HEK293 (cell line): ENCODE measurements at regions not wholly inside any gene's neighbourhood (a gene's known extent, or its start where the extent isn't known, plus 50 kb on each side); places are given as distances from the start of the nearest gene placed in this dataset.

Source experiments
- EGR2 ChIP-seq: fragments of 450-650 bp; formaldehyde crosslinking; IDR thresholded peaks from 2 replicates; pipeline ENCODE4 v1.5.1; 2016; ENCODE audit warnings: low read depth, missing biosample characterization, missing genetic modification characterization
- ZBTB20 ChIP-seq: fragments of 450-650 bp; formaldehyde crosslinking; IDR thresholded peaks from 2 replicates; pipeline ENCODE4 v1.5.1; 2016; ENCODE audit warnings: missing biosample characterization, missing genetic modification characterization
- ZNF19 ChIP-seq: fragments of 450-650 bp; formaldehyde crosslinking; IDR thresholded peaks from 2 replicates; pipeline ENCODE4; 2016; ENCODE audit warnings: missing biosample characterization, missing genetic modification characterization, low read depth
- ZNF664 ChIP-seq: fragments of 450-650 bp; formaldehyde crosslinking; IDR thresholded peaks from 2 replicates; pipeline ENCODE4 v1.5.1; 2016; ENCODE audit warnings: missing biosample characterization, missing genetic modification characterization
- TF ChIP-seq, protein P1 (sequence below): fragments of 450-650 bp; formaldehyde crosslinking; IDR thresholded peaks from 2 replicates; pipeline ENCODE4 v1.5.1; 2016; ENCODE audit warnings: missing biosample characterization, missing genetic modification characterization

DNA sequence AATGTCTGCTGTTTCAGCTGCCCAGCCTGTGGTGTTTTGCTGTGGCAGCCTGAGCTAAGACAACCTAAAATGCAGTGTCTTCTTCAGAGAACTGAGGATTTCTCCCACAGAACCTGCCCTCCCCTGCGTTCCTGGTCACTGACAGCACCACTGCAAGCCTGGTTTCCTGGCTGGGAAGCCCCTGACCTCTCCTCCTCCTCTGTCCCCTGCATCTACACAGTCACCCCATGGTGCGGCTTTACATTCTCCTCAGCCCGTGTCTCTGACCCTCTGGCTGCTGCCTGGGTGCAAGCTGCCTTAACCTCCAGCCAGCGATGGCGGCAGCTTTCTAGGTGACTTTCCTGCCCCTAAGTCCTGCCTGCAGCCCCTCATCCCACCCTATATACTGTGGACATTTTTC, 337.3 kb upstream of the ZNF32 start:
- no peak for TF ChIP-seq ZNF664 (tag by site-specific recombination)
- TF ChIP-seq, protein P1, sequence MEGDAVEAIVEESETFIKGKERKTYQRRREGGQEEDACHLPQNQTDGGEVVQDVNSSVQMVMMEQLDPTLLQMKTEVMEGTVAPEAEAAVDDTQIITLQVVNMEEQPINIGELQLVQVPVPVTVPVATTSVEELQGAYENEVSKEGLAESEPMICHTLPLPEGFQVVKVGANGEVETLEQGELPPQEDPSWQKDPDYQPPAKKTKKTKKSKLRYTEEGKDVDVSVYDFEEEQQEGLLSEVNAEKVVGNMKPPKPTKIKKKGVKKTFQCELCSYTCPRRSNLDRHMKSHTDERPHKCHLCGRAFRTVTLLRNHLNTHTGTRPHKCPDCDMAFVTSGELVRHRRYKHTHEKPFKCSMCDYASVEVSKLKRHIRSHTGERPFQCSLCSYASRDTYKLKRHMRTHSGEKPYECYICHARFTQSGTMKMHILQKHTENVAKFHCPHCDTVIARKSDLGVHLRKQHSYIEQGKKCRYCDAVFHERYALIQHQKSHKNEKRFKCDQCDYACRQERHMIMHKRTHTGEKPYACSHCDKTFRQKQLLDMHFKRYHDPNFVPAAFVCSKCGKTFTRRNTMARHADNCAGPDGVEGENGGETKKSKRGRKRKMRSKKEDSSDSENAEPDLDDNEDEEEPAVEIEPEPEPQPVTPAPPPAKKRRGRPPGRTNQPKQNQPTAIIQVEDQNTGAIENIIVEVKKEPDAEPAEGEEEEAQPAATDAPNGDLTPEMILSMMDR (tag by site-specific recombination): no peak
- TF ChIP-seq EGR2 (tag by site-specific recombination): no peak
- TF ChIP-seq ZNF19 (tag by site-specific recombination): no peak
- TF ChIP-seq ZBTB20 (tag by site-specific recombination): no peak
